Pons (tissue), 1 donor: ENCODE measurements at regions not wholly inside any gene's neighbourhood (a gene's known extent, or its start where the extent isn't known, plus 50 kb on each side); places are given as distances from the start of the nearest gene placed in this dataset.

Experiments used
- DNase-seq: peaks from one replicate; pipeline ENCODE4 v3.0.0-alpha.2; 2016; ENCODE audit warnings: low spot score

DNA sequence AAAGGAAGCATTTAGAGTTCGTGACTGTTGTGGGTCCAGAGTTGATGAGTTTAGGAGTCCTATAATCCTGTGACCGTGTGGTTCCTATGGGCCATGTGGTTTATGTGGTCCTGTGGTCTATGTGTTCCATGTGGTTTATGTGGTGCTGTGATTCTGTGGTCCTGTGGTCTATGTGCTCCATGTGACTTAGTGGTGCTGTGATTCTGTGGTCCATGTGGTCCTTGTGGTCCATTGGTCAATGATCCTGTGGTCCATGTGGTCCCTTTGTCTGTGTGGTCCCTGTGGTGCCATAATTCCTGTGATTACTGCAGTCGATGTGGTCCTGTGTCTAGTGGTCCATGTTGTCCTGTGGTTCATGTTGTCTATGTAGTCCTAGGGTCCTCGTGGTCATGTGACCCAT lies 167.3 kb downstream of the TMEM18 start:
- no peak for DNase-seq

DNA sequence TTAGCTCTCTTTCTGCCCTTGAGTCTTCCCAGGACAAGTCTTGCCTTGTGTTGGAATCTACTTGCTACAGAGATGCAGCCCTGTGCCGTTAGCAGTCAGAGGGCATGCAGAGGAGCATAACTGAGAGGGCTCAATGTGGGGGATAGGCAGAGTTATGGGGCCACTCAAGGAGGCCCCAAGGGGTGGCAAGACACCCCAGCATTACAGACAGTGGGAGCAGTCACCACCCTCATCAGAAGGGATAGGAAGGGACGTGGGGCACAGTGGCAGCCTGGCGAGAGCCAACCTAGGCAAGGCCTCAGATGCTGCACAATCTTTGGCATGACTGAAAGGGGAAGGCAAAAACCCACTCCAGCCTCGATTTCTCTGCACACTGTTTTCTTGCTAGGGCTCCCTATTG lies 169.1 kb downstream of the TMEM18 start:
- no peak for DNase-seq

DNA sequence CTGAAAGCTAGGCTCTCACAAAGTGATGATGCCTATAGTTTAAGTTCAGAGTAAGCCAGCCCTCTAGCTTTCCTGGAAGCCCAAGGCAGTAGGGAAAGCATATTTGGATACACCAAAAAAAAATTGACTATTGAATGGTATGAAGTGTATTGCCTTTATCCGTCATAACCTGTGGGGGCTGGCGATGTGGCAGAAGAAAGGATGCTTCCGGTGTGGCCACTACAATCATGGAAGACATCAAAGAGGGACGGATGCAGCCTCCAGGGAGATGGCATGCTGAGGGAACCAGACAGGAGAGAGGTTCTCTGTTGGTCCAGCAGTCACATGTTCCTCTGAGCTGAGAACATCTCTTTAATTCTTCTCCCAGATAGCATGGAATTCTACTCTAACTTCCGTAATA lies 170.3 kb downstream of the TMEM18 start:
- DNase-seq, result no peak

DNA sequence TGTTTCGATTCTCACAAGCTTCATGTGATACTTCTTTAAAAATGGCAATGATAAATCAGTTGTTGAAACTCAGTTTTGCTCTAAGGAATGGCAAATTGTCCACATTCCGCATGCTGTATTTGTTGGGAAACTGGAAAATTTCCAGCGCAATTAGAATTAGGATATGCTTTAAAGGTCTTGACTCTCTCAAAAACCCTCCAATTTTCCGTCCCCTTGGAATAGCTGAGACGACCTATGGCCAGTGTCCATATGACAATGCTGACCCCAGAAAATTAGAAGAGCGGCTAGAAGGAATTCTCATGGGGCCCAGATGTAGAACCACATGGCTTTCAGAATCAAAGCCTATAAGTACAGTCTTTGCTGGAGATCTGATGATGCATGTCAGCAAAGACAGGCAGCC lies 170.8 kb downstream of the TMEM18 start:
- DNase-seq, result no peak

DNA sequence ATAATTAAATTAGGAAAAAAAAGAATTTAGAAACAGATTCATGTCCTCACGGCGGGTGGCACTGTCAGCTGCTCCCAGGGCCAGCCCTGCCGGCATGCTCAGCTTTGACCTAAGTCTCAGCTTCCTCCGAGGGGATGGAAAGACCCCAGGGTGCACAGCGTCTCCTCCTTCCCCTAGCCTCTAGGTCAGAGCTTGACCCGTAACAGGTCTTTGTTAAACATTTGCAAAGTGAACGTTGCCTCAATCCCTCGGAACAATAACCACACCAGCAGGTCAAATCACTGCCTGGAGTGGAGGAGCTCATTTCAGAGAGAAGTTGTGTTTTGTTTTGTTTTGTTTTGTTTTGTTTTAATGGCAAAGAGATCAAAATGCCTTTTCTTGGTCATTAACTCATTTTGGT lies 171.3 kb downstream of the TMEM18 start:
- DNase-seq, result no peak

DNA sequence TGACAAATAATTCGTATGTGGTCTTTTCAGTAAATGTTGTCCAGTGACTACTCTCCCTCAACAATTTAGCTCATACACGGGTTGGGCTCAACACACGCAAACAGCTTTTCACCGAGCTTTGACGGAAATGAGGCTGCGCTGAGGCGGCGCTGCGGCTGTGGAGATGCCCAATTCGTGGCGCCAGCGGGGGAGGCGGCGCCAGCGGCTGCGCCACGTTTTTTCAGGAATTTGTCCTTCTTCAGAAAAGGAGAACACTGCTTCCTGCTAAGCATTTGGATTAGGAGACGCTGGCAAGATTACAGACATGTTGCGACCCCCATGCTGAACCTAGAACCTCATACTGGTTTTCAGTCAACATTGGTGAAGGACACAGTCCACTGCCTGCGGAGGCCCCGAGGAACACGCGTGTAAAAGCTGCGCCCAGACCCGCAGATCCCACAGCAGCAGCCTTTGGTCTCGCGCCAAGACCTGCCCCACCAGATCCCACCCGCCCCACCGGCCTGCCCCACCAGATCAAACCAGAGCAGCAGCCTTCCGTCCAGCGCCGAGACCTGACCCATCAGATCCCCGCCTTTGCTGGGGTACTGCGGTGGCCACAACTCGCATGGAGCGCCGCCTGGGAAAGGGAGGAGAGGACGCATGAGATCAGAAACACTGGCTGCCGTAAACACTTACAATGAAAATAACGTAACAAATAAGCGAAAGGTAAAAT lies 173.8 kb downstream of the TMEM18 start:
- DNase-seq, result no peak

DNA sequence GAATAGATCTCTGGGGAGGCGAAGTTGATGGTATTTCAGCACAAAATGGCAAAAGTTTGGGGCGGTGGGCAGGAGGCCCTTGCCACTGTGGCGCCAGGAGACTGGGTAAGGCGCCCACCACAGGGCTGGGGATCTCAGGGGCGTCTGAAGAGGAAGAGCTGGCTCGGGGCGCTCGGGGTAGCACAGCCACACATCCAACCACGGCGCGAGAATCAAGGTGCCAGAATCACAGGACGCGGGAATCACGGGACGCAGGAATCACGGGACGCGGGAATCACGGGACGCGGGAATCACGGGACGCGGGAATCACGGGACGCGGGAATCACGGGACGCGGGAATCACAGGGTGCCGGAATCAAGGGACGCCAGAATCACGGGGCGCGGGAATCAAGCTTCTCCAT lies 174.4 kb downstream of the TMEM18 start:
- DNase-seq, result no peak

DNA sequence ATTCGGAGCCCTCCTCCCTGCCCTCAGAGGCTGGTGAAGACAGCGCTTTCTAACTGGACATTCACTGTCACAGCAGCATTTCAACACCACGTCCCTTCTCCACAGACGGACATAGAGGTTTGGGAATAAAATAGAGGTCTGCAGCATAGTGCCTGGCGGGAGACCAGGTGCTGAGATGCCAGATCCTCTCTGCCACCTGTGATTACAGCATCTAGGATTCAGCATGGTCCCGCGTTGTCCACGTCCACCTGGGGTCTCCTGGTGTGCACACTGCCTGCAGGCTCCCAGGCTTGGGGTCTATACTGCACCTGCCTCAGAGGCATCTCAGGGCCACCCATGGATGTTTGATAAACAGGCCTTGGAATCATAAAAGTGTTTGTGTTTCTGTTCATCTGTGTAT lies 175.5 kb downstream of the TMEM18 start:
- no peak for DNase-seq

DNA sequence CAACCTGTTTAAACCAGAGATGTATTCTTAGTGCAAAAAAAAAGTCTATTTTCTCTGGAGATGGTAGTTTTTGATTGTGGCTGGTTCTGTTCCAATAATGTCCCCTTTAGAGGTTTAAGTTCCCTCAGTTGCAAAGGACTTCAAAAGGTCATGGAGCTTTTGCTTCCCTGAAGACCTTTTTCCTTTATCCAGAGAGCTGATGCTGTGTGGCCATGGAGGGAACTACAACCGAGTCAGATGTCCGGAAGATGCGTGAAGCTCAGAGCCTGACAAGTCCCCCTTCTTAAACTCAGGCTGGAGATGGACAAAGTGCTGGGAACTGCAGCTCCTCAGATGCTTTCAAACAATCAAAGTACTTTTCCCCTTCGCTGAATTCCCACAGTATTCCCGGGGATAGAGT lies 176.1 kb downstream of the TMEM18 start:
- DNase-seq, result no peak

DNA sequence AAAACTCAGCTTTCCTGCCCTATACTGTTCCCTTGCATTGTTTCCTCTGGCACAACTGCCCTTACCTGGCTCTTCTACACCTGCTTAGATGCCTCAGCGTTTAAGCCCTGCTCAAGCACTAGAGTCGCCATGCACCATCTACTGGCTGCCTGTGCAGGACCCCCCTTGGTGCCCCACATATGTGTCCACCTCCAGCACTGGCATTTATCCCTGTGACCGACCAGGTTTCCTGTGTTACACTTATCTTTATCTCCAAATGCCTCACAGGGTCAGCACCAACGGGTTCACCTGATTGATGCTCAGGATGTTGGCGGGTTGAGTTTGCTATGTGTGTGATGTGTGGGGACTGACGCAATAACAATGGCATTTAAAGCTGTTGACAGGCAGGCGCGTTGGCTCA lies 177.5 kb downstream of the TMEM18 start:
- no peak for DNase-seq

DNA sequence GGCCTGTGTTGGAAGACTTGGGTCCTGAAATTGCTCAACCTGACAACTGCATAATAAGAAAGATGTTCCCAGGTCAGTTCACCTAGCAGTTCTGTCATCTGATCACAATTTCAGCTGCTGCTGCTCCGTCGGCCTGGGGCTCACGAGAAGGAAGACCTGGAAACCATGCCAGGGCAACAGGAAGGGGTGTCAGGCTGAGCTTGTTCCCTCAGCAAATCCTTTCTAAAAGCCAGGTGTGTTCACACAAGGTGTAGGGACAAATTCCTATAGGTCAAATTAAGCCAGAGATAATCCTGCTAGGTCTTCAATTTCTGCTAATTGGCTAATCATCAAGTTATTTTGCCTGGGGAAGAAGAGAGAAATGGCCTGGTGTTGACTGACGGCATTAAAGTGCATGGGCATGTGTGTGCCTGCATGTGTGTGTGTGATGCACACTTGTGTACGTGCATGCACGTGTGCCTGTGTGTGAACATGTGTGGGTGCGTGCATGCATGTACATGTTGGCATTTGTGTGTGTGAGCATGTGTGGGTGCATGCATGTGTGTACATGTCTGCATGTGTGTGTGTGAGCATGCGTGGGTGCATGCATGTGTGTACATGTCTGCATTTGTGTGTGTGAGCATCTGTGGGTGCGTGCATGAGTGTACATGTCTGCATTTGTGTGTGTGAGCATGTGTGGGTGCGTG lies 178.6 kb downstream of the TMEM18 start:
- no peak for DNase-seq

DNA sequence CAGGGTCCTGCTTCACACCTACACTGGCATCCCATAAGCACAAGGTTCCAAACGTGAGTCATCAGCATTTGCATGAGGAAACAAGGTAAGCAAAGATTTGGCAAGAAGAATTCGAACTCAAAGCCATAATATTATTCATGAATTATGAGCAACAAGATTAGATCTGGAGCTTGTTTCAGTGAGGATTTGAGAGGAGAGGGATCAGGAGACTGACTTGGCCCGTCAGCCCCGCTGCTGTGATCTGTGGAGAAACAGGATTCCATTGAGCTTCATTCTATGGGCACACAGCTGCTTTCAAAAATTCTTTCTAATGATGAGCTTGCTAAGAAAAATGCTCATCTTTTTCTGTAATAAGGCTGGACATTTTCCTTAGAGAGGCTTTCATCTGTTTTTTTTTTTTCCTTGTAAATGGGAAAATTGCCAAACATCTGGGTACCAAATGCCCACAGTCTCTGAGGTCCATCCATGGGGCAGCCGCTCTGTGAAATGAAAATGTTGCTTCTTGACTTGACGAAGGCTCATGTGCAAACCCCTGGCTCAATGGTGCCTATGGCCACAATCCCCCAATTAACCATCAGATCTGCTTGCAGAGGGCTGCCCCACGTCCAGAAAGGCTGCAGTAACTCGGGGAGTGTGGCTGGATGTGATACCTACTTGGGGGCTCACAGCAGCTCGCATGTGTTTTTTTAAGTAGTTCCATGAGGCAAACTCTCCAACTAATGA lies 179.3 kb downstream of the TMEM18 start:
- no peak for DNase-seq

DNA sequence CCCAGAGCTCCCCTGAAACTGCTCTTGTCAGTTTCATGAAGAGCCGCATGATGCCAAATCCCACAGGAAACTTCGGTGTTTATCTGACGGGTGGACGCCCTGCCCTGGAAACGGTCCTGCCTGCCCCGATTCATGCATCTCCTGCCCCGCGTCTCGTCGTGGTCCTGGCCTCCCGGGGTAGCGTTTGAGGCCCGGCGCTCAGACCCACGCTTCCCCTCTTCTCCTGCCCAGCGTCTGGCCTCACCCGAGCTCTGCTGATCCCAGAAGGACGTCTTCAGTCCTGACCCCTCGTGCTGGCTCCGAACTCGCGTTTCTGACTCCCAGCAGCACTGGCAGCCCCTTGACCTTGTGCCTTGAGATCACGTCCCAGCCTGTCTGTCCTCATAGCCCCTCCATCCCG lies 180.5 kb downstream of the TMEM18 start:
- DNase-seq, result no peak

DNA sequence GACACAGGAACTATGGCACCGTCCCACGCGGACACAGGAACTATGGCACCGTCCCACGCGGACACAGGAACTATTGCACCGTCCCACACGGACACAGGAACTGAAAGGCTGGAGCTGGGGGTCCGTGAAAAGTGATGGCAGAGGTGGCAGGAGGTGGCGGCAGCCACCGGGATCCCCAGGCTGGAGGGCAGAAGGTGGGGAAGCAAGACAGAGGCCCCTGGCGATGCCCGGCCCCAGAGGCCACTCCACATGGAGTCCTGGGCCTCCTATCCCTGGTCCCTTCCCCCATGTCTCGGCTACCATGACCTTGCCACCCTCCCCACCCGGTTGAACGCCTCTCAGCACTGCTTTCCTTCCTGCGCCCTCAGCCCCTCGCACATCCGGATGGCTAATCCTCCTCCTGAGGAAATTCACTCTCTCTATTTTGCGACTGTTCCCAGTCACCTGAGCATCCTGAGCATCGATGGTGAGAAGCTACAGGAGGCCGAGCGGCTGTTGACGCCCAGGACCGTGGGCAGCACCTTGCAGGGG lies 181.4 kb downstream of the TMEM18 start:
- DNase-seq, result no peak

DNA sequence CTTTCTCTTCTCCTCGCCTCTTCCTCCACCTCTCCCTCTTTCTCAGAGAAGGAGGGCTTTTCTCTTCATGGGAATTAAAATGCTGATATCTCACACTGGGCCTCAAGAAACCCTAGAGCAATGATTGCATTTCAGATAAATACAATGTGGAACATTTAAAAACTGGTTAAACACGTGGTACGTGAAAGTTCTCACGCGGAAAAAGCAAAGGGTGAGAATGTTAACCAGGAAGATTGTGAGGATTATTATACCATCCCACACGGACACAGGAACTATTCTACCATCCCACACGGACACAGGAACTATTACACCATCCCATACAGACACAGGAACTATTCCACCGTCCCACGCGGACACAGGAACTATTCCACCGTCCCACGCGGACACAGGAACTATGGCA lies 182.4 kb downstream of the TMEM18 start:
- no peak for DNase-seq

DNA sequence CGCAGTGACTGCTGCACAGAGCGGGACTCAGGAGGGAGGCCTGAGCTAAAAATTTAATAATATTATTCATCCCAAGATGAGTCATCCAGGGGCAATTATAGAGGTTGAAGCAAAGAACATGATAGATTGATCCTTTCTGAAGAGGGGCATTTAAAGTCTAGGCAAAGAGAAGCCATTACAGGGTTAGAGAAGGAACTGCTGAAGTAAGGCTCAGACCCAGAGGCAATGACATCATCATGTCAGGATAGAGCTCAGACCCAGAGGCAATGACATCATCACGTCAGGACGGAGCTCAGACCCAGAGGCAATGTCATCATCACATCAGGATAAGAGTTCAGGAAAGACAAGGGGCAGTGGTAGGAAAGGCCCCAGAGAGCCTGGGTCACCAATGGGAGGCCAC lies 184.0 kb downstream of the TMEM18 start:
- DNase-seq, result no peak

DNA sequence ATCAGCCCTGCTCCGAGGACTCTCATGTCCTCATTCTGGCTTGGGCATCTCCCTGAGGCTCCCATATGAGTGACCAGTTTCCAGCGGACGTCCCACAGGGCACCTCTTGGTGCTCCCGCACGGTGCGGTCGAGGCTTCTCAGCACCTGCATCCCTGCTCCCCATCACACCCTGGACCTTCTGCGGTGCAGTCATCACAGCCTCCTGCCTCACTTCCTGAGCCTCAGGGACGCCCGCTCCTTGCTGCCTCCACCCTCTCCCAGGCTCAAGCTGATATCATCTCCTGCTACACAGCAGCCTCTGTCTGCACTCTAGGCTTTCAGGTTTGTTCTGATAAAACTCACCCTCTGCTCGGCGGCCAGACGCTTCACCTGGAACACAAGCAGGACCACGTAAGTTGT lies 185.0 kb downstream of the TMEM18 start:
- no peak for DNase-seq

DNA sequence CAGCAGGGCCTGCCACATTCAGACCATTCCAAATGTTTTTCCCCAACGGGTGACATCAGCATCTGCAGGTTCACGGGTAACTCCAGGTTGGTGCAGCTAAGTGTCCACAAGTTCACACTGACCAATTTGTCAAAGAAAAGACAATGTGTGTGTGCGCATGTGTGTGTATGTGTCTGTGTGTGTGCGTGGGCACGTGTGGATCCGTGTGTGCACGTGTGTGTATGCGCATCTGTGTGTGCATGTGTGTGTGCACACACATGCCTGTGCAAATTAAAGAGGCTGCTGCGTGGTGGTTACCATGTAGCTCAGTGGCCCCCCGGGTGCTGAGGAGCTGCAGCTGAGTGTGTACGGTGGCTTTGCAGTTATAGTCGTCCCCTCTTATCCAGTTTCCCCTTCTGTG lies 187.4 kb downstream of the TMEM18 start:
- DNase-seq, result no peak

DNA sequence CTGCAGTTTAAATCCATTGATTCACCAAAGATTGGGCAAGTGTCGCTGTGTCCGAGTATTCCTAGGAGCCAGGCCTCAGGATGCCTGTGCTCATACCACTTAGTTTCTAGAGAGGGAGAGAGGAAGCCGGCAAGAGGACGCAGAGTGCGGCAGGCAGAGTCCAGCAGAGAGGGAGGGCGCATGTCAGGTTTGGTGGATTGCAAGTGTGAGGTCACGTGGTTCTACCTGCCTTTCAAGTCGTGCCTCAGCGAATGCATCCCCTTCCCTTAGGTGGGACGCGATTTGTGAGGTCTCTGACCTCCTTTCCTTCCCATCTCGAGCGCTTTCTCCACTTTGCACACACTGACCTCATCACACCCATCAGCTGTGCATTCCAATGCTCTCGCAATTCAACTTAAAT lies 188.1 kb downstream of the TMEM18 start:
- no peak for DNase-seq

DNA sequence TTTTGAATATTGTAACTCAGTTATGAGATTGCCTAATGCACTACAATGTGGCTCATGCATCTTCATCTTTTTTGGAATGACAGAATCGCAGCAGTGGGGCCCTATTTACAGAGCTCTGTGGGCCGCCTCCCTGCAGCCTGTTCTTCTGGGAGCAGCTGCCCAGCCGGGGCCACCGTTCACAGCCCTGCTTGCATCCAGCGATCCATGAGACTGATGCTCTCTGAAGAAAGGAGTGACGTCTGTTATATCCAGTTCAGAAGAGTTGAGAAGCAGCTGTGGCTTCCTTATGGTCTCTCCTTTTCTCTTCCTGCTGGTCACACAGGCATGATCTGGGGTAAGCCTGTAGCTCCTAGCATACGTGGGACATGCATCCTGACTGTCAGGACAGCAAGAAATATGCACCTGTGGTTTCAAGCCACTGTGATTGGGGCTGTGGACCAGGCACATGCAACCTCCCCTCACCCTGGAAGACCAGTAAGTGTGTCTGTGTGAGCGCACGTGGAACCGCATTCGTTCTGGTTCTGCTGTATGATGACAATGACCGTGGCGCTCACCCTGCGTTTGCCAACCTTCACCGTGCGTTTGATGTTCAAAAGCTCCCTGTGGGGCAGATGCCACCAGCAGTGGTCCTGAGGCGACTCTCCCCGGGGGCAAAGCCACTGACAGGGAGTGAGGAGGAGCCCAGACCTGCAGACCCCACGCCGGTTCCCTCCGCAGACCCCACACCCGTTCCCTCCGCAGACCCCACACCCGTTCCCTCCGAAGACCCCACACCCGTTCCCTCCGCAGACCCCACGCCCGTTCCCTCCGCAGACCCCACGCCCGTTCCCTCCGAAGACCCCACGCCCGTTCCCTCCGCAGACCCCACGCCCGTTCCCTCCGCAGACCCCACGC lies 189.8 kb downstream of the TMEM18 start:
- no peak for DNase-seq

DNA sequence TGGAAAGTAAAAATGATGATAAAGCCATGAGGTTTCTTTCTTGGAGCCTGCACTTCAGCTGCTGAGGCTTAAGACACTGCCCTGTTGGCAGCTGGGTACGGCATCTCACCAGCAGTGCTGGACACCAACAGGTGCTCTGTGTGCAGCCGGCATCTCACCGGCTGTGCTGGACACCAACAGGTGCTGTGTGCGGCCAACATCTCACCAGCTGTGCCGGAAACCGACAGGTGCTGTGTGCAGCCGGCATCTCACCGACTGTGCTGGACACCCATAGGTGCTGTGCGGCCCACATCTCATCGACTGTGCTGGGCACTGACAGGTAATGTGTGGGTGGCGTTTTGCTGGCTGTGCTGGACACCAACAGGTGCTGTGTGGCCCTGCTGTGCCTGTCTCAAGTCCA lies 190.8 kb downstream of the TMEM18 start:
- no peak for DNase-seq

DNA sequence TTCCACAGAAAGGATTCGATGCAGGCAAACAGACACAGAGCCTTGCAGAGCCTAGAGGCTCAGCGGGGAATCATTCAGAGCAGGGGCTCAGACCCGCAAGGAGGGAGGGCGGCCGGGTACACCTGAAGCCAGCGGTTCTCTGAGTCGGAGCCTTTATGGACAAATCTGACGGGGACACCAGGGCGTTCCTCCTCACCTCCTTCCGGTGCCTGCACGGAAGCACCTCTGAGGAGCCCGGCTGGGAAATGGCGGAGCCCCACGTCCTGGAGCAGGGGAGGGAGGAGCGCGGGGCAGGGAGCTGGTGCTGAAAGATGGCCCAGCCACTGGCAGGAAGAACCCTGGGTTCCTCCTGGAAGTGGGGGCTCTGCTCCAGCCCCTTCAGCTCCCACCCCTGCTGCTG lies 193.5 kb upstream of the ALKAL2 start:
- DNase-seq, result no peak
